Neural cell (in vitro differentiated cells): ENCODE measurements at regions not wholly inside any gene's neighbourhood (a gene's known extent, or its start where the extent isn't known, plus 50 kb on each side); places are given as distances from the start of the nearest gene placed in this dataset.
"Not testable (repeated sequence)": the region's sequence is repeated elsewhere in the genome, so short reads cannot be mapped to it uniquely, and the experiment has no call there.

Experiments used
- H2AFZ ChIP-seq: fragments of 200-600, 300-800 bp; sonication (generic), shearing (Covaris generic); 2 replicates; pipeline ENCODE4 v1.6.0; 2014; ENCODE audit warnings: low read depth, mild to moderate bottlenecking, antibody characterized with exemption, low read length, moderate library complexity
- H3F3A ChIP-seq: fragments of 200-600 bp; shearing (Covaris generic); 2 replicates; pipeline ENCODE4 v1.6.1; 2016; ENCODE audit warnings: mild to moderate bottlenecking, moderate library complexity, mixed read lengths, antibody characterized with exemption, low read length; ENCODE audit not compliant: insufficient read depth, poor library complexity, severe bottlenecking
- H3K27ac ChIP-seq: fragments of 200-600, 300-800 bp; sonication (generic), shearing (Covaris generic); 2 replicates; pipeline ENCODE4 v1.5.1; 2014; ENCODE audit warnings: mild to moderate bottlenecking, low read length, moderate library complexity
- H3K27me3 ChIP-seq: fragments of 300-800, 200-600 bp; sonication (generic), shearing (Covaris generic); 2 replicates; pipeline ENCODE4 v1.6.0; 2014; ENCODE audit warnings: mild to moderate bottlenecking, low read depth, low read length, moderate library complexity; ENCODE audit not compliant: insufficient read depth
- H3K36me3 ChIP-seq: fragments of 300-800, 200-600 bp; sonication (generic), shearing (Covaris generic); 2 replicates; pipeline ENCODE4 v1.5.1; 2014; ENCODE audit warnings: mild to moderate bottlenecking, antibody characterized with exemption, low read length, moderate library complexity; ENCODE audit not compliant: insufficient read depth
- H3K4me2 ChIP-seq: fragments of 300-800, 200-600 bp; sonication (generic), shearing (Covaris generic); 2 replicates; pipeline ENCODE4 v1.6.0; 2014; ENCODE audit warnings: mild to moderate bottlenecking, low read length
- H3K4me3 ChIP-seq: fragments of 300-800, 200-600 bp; sonication (generic), shearing (Covaris generic); 2 replicates; pipeline ENCODE4 v1.5.1; 2014; ENCODE audit warnings: mild to moderate bottlenecking, low read length, moderate library complexity
- H3K79me2 ChIP-seq: fragments of 200-600 bp; shearing (Covaris generic); replicated peaks from 2 replicates; pipeline ENCODE4 v1.6.0; 2014; ENCODE audit warnings: mild to moderate bottlenecking, low read length, moderate library complexity; ENCODE audit not compliant: insufficient read depth
- H3K9ac ChIP-seq: fragments of 300-800, 200-600 bp; sonication (generic), shearing (Covaris generic); 2 replicates; pipeline ENCODE4 v1.6.1; 2016; ENCODE audit warnings: mild to moderate bottlenecking, low read length, mixed read lengths
- H3K9me2 ChIP-seq: fragments of 200-600 bp; shearing (Covaris generic); 2 replicates; pipeline ENCODE4 v1.6.1; 2016; ENCODE audit warnings: mild to moderate bottlenecking, low read length, mixed read lengths; ENCODE audit not compliant: insufficient read depth
- H3K9me3 ChIP-seq: fragments of 200-600, 300-800 bp; sonication (generic), shearing (Covaris generic); 2 replicates; pipeline ENCODE4 v1.6.1; 2016; ENCODE audit warnings: mild to moderate bottlenecking, mixed run types, low read length, moderate library complexity, mixed read lengths
- H4K20me1 ChIP-seq: fragments of 200-600 bp; shearing (Covaris generic); 2 replicates; pipeline ENCODE4 v1.6.1; 2016; ENCODE audit warnings: mild to moderate bottlenecking, mixed run types; ENCODE audit not compliant: insufficient read depth
- CTCF ChIP-seq: fragments of 450-650 bp; IDR thresholded peaks from 2 replicates; pipeline ENCODE4 v1.5.1; 2014; ENCODE audit warnings: antibody characterized with exemption, mild to moderate bottlenecking, moderate library complexity; ENCODE audit not compliant: poor library complexity, severe bottlenecking
- EP300 ChIP-seq: fragments of 450-650 bp; conservative IDR thresholded peaks from 2 replicates; pipeline ENCODE4 v1.6.1; 2014; ENCODE audit warnings: antibody characterized with exemption, mild to moderate bottlenecking, moderate library complexity; ENCODE audit not compliant: poor library complexity, severe bottlenecking
- EZH2 ChIP-seq: fragments of 200-600, 300-800 bp; shearing (Covaris generic), sonication (generic); IDR thresholded peaks from 2 replicates; pipeline ENCODE4 v1.6.1; 2014; ENCODE audit warnings: antibody characterized with exemption, low read length, borderline replicate concordance, mild to moderate bottlenecking; ENCODE audit not compliant: insufficient read depth, poor library complexity, severe bottlenecking
- MXI1 ChIP-seq: fragments of 450-650 bp; conservative IDR thresholded peaks from 2 replicates; pipeline ENCODE4 v1.6.1; 2014; ENCODE audit warnings: antibody characterized with exemption, mild to moderate bottlenecking; ENCODE audit not compliant: poor library complexity, severe bottlenecking
- POLR2AphosphoS5 ChIP-seq: IDR thresholded peaks from 2 replicates; pipeline ENCODE4 v1.6.1; 2012
- RAD21 ChIP-seq: fragments of 450-650 bp; conservative IDR thresholded peaks from 2 replicates; pipeline ENCODE4 v1.6.1; 2014; ENCODE audit warnings: antibody characterized with exemption, mild to moderate bottlenecking, moderate library complexity
- REST ChIP-seq: IDR thresholded peaks from 2 replicates; pipeline ENCODE4 v1.6.1; 2012; ENCODE audit warnings: borderline replicate concordance
- SMC3 ChIP-seq: fragments of 450-650 bp; conservative IDR thresholded peaks from 2 replicates; pipeline ENCODE4 v1.6.1; 2014; ENCODE audit warnings: antibody characterized with exemption, mild to moderate bottlenecking, moderate library complexity; ENCODE audit not compliant: poor library complexity
- TAF1 ChIP-seq: IDR thresholded peaks from 2 replicates; pipeline ENCODE4 v1.6.1; 2012; ENCODE audit warnings: low read depth

GRCh38 chr2:43065871-43066270, 160.5 kb downstream of the ZFP36L2 start:
- Histone ChIP-seq H3K27ac (no peak overlapping the region), H3K9me2 (no peaks in the 10 kb centered on the region), H3K79me2 (no peaks in the 10 kb centered on the region), H3K36me3 (no peaks in the 10 kb centered on the region), H3K9ac (no peak overlapping the region), H3K4me2 (no peak overlapping the region), H3K27me3 (no peaks in the 10 kb centered on the region), H4K20me1 (no peaks in the 10 kb centered on the region), H3F3A (no peaks in the 10 kb centered on the region), H2AFZ (no peak overlapping the region), H3K9me3 (no peaks in the 10 kb centered on the region), H3K4me3 (no peak overlapping the region)
- no peak for TF ChIP-seq POLR2AphosphoS5
- no peak for TF ChIP-seq REST
- no peak for TF ChIP-seq EP300
- TF ChIP-seq SMC3, result no peak
- TF ChIP-seq TAF1, result no peak
- no peak for TF ChIP-seq CTCF
- TF ChIP-seq RAD21, result no peak
- no peak for TF ChIP-seq EZH2
- TF ChIP-seq MXI1, result no peak

GRCh38 chr2:43065036-43065435, 161.4 kb downstream of the ZFP36L2 start:
- Histone ChIP-seq H3K9ac (no peak overlapping the region), H3K36me3 (no peaks in the 10 kb centered on the region), H3K27ac (no peak overlapping the region), H3K4me2 (no peak overlapping the region), H3K9me2 (no peaks in the 10 kb centered on the region), H2AFZ (no peak overlapping the region), H3F3A (no peaks in the 10 kb centered on the region), H3K9me3 (no peaks in the 10 kb centered on the region), H3K79me2 (no peaks in the 10 kb centered on the region), H4K20me1 (no peaks in the 10 kb centered on the region), H3K27me3 (no peaks in the 10 kb centered on the region), H3K4me3 (no peak overlapping the region)
- no peak for TF ChIP-seq POLR2AphosphoS5

- not testable (repeated sequence) for H3K4me3 ChIP-seq, H3K9me2 ChIP-seq, H3K27ac ChIP-seq, H4K20me1 ChIP-seq, H3K9ac ChIP-seq, H3K79me2 ChIP-seq, H3F3A ChIP-seq, H3K9me3 ChIP-seq, H3K27me3 ChIP-seq, H3K36me3 ChIP-seq, H2AFZ ChIP-seq, H3K4me2 ChIP-seq
Measured at GRCh38 chr2:43063096-43063495, 163.3 kb downstream of the ZFP36L2 start.
